Right lobe of liver (tissue), 6 donors: ENCODE measurements at regions not wholly inside any gene's neighbourhood (a gene's known extent, or its start where the extent isn't known, plus 50 kb on each side); places are given as distances from the start of the nearest gene placed in this dataset.
"Not testable (repeated sequence)": the region's sequence is repeated elsewhere in the genome, so short reads cannot be mapped to it uniquely, and the experiment has no call there.

ENCODE experiments used
- ATAC-seq, 4 donors: fragments of 200-7000 bp; cut with Tn5 transposase; one replicate each; pipeline ENCODE4 v1.9.1; 2020; ENCODE audit warnings: mild to moderate bottlenecking in 4 of 4, moderate library complexity in 4 of 4
- DNase-seq, 3 donors: peaks; one replicate each; pipeline ENCODE4 v3.0.0-alpha.2; 2020
- H3K27ac ChIP-seq, 3 donors: fragments of 200-600 bp; one replicate each; pipeline ENCODE4 v1.8.0; 2022
- H3K27me3 ChIP-seq, 2 donors: fragments of 200-600 bp; one replicate each; pipeline ENCODE4 v1.8.0; 2022
- H3K36me3 ChIP-seq, 4 donors: fragments of 200-600 bp; sonication (generic) in 1 of 4; one replicate each; pipeline versions ENCODE4 v1.5.1 to v1.8.0; 2017 to 2022; ENCODE audit warnings: control low read depth in 1 of 4
- H3K4me1 ChIP-seq, 4 donors: fragments of 200-600 bp; sonication (generic) in 1 of 4; one replicate each; pipeline versions ENCODE4 v1.5.1 to v1.8.0; 2017 to 2022; ENCODE audit warnings: control low read depth in 1 of 4
- H3K4me3 ChIP-seq, 3 donors: fragments of 200-600 bp; one replicate each; pipeline ENCODE4 v1.8.0; 2022
- H3K9me3 ChIP-seq, 4 donors: fragments of 200-600 bp; sonication (generic) in 1 of 4; one replicate each; pipeline versions ENCODE4 v1.5.1 to v1.8.0; 2017 to 2022; ENCODE audit warnings: control low read depth in 1 of 4
- CTCF ChIP-seq, 4 donors: fragments of 200-600 bp in 3 of 4; fragments of 450-650 bp in 1 of 4; IDR thresholded peaks; one replicate each; pipeline versions ENCODE4 v1.5.1 to v1.8.0; 2016 to 2022; ENCODE audit warnings: antibody characterized with exemption in 4 of 4, mild to moderate bottlenecking in 2 of 4
- POLR2A ChIP-seq: fragments of 450-650 bp; IDR thresholded peaks from one replicate; pipeline ENCODE4 v1.6.1; 2017; ENCODE audit warnings: antibody characterized with exemption, mild to moderate bottlenecking
- WGBS: methylation state at CpG from one replicate; pipeline ENCODE4 v1.1.6; 2018; ENCODE audit warnings: low coverage, low lambda C conversion rate; ENCODE audit not compliant: insufficient coverage; ENCODE audit errors: missing lambda C conversion rate; 5-methylcytosine and 5-hydroxymethylcytosine counted together
- intact Hi-C, 2 donors: fragments of 100-400 bp; cut with DNase I; formaldehyde crosslinking; loops; one replicate each; pipeline versions ENCODE4 v1.11.2 to v1.14.1; 2022
- donor health status: DM: no; HTN: yes; CAD: no.
- donor health status: DM: no; HTN: no; CAD: no.
- donor health status: DM: no; HTN: no; CAD: no.
- donor health status: DM: no; HTN: yes; CAD: no.
- donor health status: DM: no; HTN: yes; CAD: no.

GRCh38 chr4:106569146-106570031 is 200.8 kb upstream of the GIMD1 start:
- DNase-seq (no peak), ATAC-seq (no peak)
- TF ChIP-seq POLR2A (no peak), CTCF (IDR thresholded peaks at IDR 0.05) (no peak)

GRCh38 chr4:106565727-106566126 is 197.1 kb upstream of the GIMD1 start:
- intact Hi-C loops, result no loop called here
- Histone ChIP-seq H3K36me3 (no peaks in the 10 kb centered on the region), H3K27me3 (no peaks in the 10 kb centered on the region), H3K9me3 (no peaks in the 10 kb centered on the region), H3K27ac (no peak overlapping the region), H3K4me1 (no peaks in the 10 kb centered on the region), H3K4me3 (no peak overlapping the region)
- DNase-seq (no peak), ATAC-seq (no peak)
- TF ChIP-seq CTCF (IDR thresholded peaks at IDR 0.05) (no peak), POLR2A (no peak)
- WGBS, result 51% methylated on average over 2 of the region's 2 CpGs

More at GRCh38 chr4:106569146-106570031, 200.8 kb upstream of the GIMD1 start:
- 58% methylated on average over 7 of the region's 7 CpGs for WGBS
- H3K36me3 ChIP-seq, result no peaks in the 10 kb centered on the region
- H3K4me3 ChIP-seq, result no peak overlapping the region
- intact Hi-C loops, result no loop called here
- no peaks in the 10 kb centered on the region for H3K9me3 ChIP-seq
- no peaks in the 10 kb centered on the region for H3K27me3 ChIP-seq
- H3K27ac ChIP-seq, result no peak overlapping the region
- no peaks in the 10 kb centered on the region for H3K4me1 ChIP-seq

GRCh38 chr4:106563637-106564036 is 195.1 kb upstream of the GIMD1 start:
- DNase-seq, H3K9me3 ChIP-seq, H3K36me3 ChIP-seq, ATAC-seq, H3K27ac ChIP-seq, intact Hi-C loops, H3K4me1 ChIP-seq, H3K4me3 ChIP-seq, H3K27me3 ChIP-seq: not testable (repeated sequence)
- WGBS, result no CpG with 5 or more reads among the region's 11 CpGs

GRCh38 chr4:106551724-106552123 is 183.1 kb upstream of the GIMD1 start:
- TF ChIP-seq POLR2A (no peak), CTCF (IDR thresholded peaks at IDR 0.05) (no peak)
- no peak for DNase-seq
- Histone ChIP-seq H3K27ac (no peak overlapping the region), H3K4me3 (no peak overlapping the region), H3K27me3 (no peaks in the 10 kb centered on the region), H3K4me1 (no peaks in the 10 kb centered on the region), H3K36me3 (no peaks in the 10 kb centered on the region), H3K9me3 (no peaks in the 10 kb centered on the region)
- WGBS, result 90% methylated on average over 2 of the region's 2 CpGs
- intact Hi-C loops, result no loop called here
- ATAC-seq, result no peak

- Histone ChIP-seq H3K36me3 (no peaks in the 10 kb centered on the region), H3K4me1 (no peaks in the 10 kb centered on the region), H3K4me3 (no peak overlapping the region), H3K27ac (no peak overlapping the region), H3K9me3 (no peaks in the 10 kb centered on the region), H3K27me3 (no peaks in the 10 kb centered on the region)
- WGBS, result 28% methylated on average over 1 of the region's 1 CpG
- ATAC-seq (no peak), DNase-seq (no peak)
- no peak for TF ChIP-seq CTCF (IDR thresholded peaks at IDR 0.05)
- intact Hi-C loops, result no loop called here
Measured at GRCh38 chr4:106548446-106549044, 180.0 kb upstream of the GIMD1 start.
